Activated CD4-positive, alpha-beta T cell treated with anti-CD3 and anti-CD28 coated beads for 48 hours (primary cell): ENCODE measurements at regions not wholly inside any gene's neighbourhood (a gene's known extent, or its start where the extent isn't known, plus 50 kb on each side); places are given as distances from the start of the nearest gene placed in this dataset.

Experiments
- DNase-seq: peaks from one replicate; pipeline ENCODE4 v3.0.0-alpha.2; 2020

DNA sequence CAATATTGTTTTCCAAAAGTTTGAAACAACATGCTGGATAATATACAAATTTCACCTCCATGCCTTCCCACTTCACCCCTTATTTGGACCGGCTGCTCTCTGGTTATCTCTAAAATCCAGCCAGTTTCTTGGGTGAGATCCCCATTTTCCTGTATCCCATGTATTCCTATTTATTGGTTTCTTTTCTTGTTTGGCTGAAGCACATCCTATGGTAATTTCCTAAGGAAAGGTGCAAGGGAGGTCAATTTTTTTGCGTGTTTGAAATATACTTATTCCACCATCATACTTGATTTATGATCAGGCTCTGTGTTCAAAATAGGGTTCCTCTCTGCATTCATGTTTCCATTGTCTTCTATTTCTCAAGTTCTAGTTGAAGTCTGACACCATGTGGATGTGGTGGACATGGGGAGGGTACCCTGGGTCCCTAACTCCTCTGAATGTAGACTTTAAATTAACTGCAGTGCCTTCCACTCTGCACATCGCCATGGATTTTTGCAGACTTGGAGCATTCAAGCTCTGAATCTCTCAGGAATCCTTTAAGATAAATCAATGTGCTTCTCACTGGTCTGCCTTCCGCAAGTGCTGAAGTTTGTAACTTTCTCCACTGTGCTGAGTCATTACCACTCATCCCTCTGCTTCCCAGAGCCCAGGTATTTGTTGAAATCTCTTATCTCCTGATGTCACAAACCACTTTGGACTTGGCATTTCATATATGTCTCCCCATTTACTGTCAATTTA, 52.1 kb upstream of the TLE3 start:
- no peak for DNase-seq

DNA sequence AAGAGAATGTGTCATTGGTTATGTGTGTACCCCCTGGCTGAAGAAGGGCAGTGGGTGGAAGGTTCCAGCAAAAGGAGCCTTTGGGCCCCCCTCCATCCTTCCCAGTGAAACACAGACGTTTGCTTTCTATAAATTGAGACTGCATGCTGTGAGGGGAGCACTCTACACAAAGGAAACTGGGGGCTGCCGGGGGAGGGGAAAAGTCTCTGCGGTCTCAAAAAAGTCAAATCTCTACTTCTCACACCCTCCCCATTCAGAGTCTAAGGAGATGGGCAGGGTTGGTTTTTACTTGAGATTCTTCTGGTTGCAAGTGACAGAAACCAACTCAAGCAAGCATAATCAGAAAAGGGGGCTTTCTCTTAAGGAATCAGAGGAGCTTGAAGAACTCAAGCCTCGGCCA, 50.1 kb upstream of the TLE3 start:
- DNase-seq: no peak
